ENCODE measurements at regions not wholly inside any gene's neighbourhood (a gene's known extent, or its start where the extent isn't known, plus 50 kb on each side); places are given as distances from the start of the nearest gene placed in this dataset.

DNA sequence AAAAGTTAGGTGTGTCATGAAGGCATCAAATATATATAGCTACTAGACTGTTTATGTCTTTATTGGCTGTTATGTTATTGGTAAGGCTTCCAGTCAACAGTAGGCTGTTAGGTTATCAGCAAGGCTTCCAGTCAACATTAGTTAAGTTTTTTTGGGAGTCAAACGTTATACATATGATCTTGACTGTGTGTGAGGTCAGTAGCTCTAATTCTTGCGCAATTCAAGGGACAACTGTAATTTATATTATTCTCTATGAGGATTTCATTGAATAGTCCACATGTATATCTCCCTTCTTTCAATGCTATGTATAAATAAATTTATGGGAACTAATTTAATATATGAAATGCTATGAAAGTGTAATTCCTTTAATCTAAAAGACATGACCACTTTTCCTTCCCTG is 757.5 kb upstream of the TMEFF2 start:
- H3K9me3 Mint-ChIP-seq = no peaks in the 10 kb centered on the region
- no peak overlapping the region for H3K27ac Mint-ChIP-seq
- ATAC-seq = no peak
- no peaks in the 10 kb centered on the region for H3K4me1 Mint-ChIP-seq
- no peak for DNase-seq (ENCODE audit: low spot score)
- H3K36me3 Mint-ChIP-seq = no peaks in the 10 kb centered on the region
- ChIA-PET CTCF (no interaction called here), POLR2A (no interaction called here)
- no peak overlapping the region for H3K4me3 Mint-ChIP-seq
- no peaks in the 10 kb centered on the region for H3K27me3 Mint-ChIP-seq (ENCODE audit: low read depth)
- TF ChIP-seq, protein P1, sequence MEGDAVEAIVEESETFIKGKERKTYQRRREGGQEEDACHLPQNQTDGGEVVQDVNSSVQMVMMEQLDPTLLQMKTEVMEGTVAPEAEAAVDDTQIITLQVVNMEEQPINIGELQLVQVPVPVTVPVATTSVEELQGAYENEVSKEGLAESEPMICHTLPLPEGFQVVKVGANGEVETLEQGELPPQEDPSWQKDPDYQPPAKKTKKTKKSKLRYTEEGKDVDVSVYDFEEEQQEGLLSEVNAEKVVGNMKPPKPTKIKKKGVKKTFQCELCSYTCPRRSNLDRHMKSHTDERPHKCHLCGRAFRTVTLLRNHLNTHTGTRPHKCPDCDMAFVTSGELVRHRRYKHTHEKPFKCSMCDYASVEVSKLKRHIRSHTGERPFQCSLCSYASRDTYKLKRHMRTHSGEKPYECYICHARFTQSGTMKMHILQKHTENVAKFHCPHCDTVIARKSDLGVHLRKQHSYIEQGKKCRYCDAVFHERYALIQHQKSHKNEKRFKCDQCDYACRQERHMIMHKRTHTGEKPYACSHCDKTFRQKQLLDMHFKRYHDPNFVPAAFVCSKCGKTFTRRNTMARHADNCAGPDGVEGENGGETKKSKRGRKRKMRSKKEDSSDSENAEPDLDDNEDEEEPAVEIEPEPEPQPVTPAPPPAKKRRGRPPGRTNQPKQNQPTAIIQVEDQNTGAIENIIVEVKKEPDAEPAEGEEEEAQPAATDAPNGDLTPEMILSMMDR (IDR thresholded peaks at IDR 0.05) = no peak
- TF ChIP-seq CREB1 (CRISPR knock-in tag; IDR thresholded peaks at IDR 0.05) = no peak
- no peak for TF ChIP-seq ZNF671 (CRISPR knock-in tag; IDR thresholded peaks at IDR 0.05)
- TF ChIP-seq, protein P2, sequence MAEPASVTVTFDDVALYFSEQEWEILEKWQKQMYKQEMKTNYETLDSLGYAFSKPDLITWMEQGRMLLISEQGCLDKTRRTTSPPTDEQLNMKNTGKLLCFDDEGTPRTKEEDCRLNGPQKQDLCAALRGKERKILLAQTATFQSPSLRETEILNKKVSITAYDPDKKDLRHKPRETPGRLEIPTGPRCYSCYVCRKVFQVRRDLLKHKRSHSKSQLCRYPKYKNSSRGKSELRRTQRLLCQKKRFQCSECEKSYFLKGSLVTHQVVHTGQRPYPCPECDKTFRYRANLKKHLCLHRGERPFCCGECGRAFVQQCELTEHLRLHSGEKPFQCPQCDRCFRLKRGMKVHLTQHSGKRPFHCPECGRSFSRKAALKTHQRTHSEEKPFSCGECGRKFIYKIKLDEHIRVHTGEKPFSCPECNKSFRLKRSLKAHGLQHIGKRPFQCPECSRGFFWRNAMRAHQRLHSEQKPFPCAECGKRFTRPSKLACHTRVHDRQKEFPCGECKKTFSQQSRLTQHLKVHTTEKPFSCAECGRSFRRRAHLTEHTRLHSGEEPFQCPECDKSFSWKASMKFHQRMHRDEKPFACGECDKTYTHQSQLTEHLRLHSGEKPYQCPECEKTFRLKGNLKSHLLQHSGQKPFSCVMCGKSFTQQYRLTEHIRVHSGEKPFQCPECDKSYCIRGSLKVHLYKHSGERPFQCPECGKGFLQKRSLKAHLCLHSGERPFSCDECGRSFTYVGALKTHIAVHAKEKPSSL (CRISPR knock-in tag; conservative IDR thresholded peaks at IDR 0.05) = no peak
- TF ChIP-seq MYBL2 (CRISPR knock-in tag; IDR thresholded peaks at IDR 0.05) = no peak
- TF ChIP-seq, protein P3, sequence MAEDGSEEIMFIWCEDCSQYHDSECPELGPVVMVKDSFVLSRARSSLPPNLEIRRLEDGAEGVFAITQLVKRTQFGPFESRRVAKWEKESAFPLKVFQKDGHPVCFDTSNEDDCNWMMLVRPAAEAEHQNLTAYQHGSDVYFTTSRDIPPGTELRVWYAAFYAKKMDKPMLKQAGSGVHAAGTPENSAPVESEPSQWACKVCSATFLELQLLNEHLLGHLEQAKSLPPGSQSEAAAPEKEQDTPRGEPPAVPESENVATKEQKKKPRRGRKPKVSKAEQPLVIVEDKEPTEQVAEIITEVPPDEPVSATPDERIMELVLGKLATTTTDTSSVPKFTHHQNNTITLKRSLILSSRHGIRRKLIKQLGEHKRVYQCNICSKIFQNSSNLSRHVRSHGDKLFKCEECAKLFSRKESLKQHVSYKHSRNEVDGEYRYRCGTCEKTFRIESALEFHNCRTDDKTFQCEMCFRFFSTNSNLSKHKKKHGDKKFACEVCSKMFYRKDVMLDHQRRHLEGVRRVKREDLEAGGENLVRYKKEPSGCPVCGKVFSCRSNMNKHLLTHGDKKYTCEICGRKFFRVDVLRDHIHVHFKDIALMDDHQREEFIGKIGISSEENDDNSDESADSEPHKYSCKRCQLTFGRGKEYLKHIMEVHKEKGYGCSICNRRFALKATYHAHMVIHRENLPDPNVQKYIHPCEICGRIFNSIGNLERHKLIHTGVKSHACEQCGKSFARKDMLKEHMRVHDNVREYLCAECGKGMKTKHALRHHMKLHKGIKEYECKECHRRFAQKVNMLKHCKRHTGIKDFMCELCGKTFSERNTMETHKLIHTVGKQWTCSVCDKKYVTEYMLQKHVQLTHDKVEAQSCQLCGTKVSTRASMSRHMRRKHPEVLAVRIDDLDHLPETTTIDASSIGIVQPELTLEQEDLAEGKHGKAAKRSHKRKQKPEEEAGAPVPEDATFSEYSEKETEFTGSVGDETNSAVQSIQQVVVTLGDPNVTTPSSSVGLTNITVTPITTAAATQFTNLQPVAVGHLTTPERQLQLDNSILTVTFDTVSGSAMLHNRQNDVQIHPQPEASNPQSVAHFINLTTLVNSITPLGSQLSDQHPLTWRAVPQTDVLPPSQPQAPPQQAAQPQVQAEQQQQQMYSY (CRISPR knock-in tag; IDR thresholded peaks at IDR 0.05) = no peak

DNA sequence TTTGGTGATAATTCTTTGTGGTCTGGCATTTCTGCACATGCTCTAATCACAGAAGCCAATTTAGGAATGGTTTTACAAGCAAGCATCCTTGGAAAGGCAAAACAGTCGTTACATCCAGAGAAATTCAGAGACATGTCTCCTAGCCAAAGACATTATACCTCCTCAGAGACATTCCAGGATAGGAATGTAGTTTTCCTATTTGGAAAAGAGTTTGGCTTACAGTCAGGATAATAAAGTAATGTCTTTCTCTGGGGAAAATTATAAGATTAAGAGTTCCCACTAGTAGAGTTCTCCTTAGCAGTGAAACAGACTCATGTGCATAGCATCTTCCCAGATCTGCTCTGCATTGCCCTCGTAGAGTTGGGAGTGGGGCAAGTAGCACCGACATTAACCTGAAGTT is 753.6 kb upstream of the TMEFF2 start:
- Mint-ChIP-seq H3K36me3 (no peaks in the 10 kb centered on the region), H3K4me3 (no peak overlapping the region), H3K27me3 (ENCODE audit: low read depth) (no peaks in the 10 kb centered on the region), H3K4me1 (no peaks in the 10 kb centered on the region), H3K27ac (no peak overlapping the region), H3K9me3 (no peaks in the 10 kb centered on the region)
- CTCF ChIA-PET = no interaction called here
- POLR2A ChIA-PET = no interaction called here
- no peak for TF ChIP-seq ZNF671 (CRISPR knock-in tag; IDR thresholded peaks at IDR 0.05)
- no peak for TF ChIP-seq ESRRA (CRISPR knock-in tag; IDR thresholded peaks at IDR 0.05; ENCODE audit: borderline replicate concordance)
- TF ChIP-seq FOXJ3 (CRISPR knock-in tag; IDR thresholded peaks at IDR 0.05; ENCODE audit: borderline replicate concordance) = no peak
- TF ChIP-seq EMX1 (CRISPR knock-in tag; IDR thresholded peaks at IDR 0.05) = no peak
- TF ChIP-seq, protein P1 (IDR thresholded peaks at IDR 0.05) = no peak
- no peak for ATAC-seq
- no peak for DNase-seq (ENCODE audit: low spot score)

- ChIA-PET POLR2A (no interaction called here), CTCF (no interaction called here)
- H3K9me3 Mint-ChIP-seq = no peaks in the 10 kb centered on the region
- ATAC-seq (no peak), DNase-seq (ENCODE audit: low spot score) (no peak)
- H3K27ac Mint-ChIP-seq = no peak overlapping the region
- no peaks in the 10 kb centered on the region for H3K36me3 Mint-ChIP-seq
- no peaks in the 10 kb centered on the region for H3K4me1 Mint-ChIP-seq
- H3K4me3 Mint-ChIP-seq = no peak overlapping the region
- H3K27me3 Mint-ChIP-seq (ENCODE audit: low read depth) = no peaks in the 10 kb centered on the region
- TF ChIP-seq, protein P3 (CRISPR knock-in tag; IDR thresholded peaks at IDR 0.05) = no peak
- TF ChIP-seq, protein P4, sequence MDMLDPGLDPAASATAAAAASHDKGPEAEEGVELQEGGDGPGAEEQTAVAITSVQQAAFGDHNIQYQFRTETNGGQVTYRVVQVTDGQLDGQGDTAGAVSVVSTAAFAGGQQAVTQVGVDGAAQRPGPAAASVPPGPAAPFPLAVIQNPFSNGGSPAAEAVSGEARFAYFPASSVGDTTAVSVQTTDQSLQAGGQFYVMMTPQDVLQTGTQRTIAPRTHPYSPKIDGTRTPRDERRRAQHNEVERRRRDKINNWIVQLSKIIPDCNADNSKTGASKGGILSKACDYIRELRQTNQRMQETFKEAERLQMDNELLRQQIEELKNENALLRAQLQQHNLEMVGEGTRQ (CRISPR knock-in tag; IDR thresholded peaks at IDR 0.05) = no peak
- TF ChIP-seq OVOL2 (CRISPR knock-in tag; IDR thresholded peaks at IDR 0.05; ENCODE audit: borderline replicate concordance) = no peak
- no peak for TF ChIP-seq ZNF396 (CRISPR knock-in tag; IDR thresholded peaks at IDR 0.05; ENCODE audit: borderline replicate concordance)
- no peak for TF ChIP-seq ATF1 (CRISPR knock-in tag; IDR thresholded peaks at IDR 0.05)
- TF ChIP-seq TP53 (CRISPR knock-in tag; IDR thresholded peaks at IDR 0.05) = no peak
- no peak for TF ChIP-seq JUN (CRISPR knock-in tag; IDR thresholded peaks at IDR 0.05)
- TF ChIP-seq ZMAT4 (CRISPR knock-in tag; IDR thresholded peaks at IDR 0.05) = no peak
Measured at GRCh38 chr2:192947352-192947751, 752.6 kb upstream of the TMEFF2 start.

Measured in WTC11 (cell line).